GM13976 (cell line): ENCODE measurements at regions not wholly inside any gene's neighbourhood (a gene's known extent, or its start where the extent isn't known, plus 50 kb on each side); places are given as distances from the start of the nearest gene placed in this dataset.

Experiments used
- DNase-seq: peaks from one replicate; pipeline ENCODE4 v3.0.0; 2012; ENCODE audit warnings: low spot score
- CTCF ChIP-seq: IDR thresholded peaks from 2 replicates; pipeline ENCODE4 v1.5.1; 2012; ENCODE audit warnings: borderline replicate concordance, mild to moderate bottlenecking; ENCODE audit not compliant: insufficient read depth; ENCODE audit errors: extremely low read depth, missing control alignments, control extremely low read depth
- in situ Hi-C: fragments of 300-500 bp; cut with MboI; formaldehyde crosslinking; loops from one replicate; pipeline ENCODE4 v1.12.0; 2022; ENCODE audit warnings: low sequenced_read_pairs, mixed read lengths, inconsistent platforms; ENCODE audit not compliant: unreplicated experiment

GRCh38 chr2:221258464-221258863 is 313.6 kb downstream of the EPHA4 start:
- TF ChIP-seq CTCF: no peak
- no peak for DNase-seq
- in situ Hi-C loops: no loop called here

GRCh38 chr2:221262651-221263050 is 309.5 kb downstream of the EPHA4 start:
- TF ChIP-seq CTCF: no peak
- DNase-seq: no peak
- in situ Hi-C loops: no loop called here

- no peak for DNase-seq
- in situ Hi-C loops: no loop called here
- no peak for TF ChIP-seq CTCF
Observed at GRCh38 chr2:221263573-221263972, 308.5 kb downstream of the EPHA4 start.

- in situ Hi-C loops: no loop called here
- no peak for TF ChIP-seq CTCF
- DNase-seq: no peak
Observed at GRCh38 chr2:221264318-221264717, 307.8 kb downstream of the EPHA4 start.

- in situ Hi-C loops: no loop called here
- TF ChIP-seq CTCF: no peak
- DNase-seq: no peak
Observed at GRCh38 chr2:221267773-221268425, 304.2 kb downstream of the EPHA4 start.

GRCh38 chr2:221268631-221269030 is 303.5 kb downstream of the EPHA4 start:
- TF ChIP-seq CTCF: no peak
- in situ Hi-C loops: no loop called here
- DNase-seq: no peak
